ENCODE measurements at regions not wholly inside any gene's neighbourhood (a gene's known extent, or its start where the extent isn't known, plus 50 kb on each side); places are given as distances from the start of the nearest gene placed in this dataset.

DNA sequence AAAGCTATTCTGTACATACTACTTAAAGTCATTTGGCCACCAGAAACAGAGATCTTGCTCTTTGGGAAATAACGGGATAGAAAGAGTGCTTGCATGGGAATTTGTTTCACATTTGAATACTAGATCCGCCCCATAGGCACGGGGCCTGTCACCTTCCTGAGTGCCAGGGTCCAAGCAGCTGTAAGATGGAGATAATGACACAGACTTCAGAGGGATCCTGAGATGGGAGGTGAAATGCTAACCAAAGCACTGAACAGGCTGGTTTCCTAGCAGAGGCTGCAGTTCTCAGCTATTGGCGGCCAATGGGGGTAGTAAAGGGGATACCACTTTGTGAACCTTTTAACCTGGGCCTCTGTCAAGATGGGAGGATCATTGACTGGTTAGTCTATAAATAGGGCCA, 225.4 kb downstream of the IRF8 start:
- H3K36me3 ChIP-seq (ENCODE audit: control insufficient read depth in 2 of 2, extremely low read depth in 1 of 2, insufficient read depth in 2 of 2, low read length in 2 of 2) = no peaks in the 10 kb centered on the region
- H3K4me1 ChIP-seq (ENCODE audit: control insufficient read depth, extremely low read depth, insufficient read depth, low read length) = no peaks in the 10 kb centered on the region
- TF ChIP-seq, protein P1, sequence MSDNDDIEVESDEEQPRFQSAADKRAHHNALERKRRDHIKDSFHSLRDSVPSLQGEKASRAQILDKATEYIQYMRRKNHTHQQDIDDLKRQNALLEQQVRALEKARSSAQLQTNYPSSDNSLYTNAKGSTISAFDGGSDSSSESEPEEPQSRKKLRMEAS (IDR thresholded peaks at IDR 0.05; ENCODE audit: insufficient read depth, insufficient read length) = no peak
- TF ChIP-seq POLR2A (IDR thresholded peaks at IDR 0.05; ENCODE audit: low read depth, low read length) (no peak), GATA2 (IDR thresholded peaks at IDR 0.05; ENCODE audit: insufficient read depth, insufficient read length, low read depth, low read length) (no peak), MYC (IDR thresholded peaks at IDR 0.05; ENCODE audit: low read depth, low read length) (no peak), POLR2AphosphoS5 (IDR thresholded peaks at IDR 0.05; ENCODE audit: insufficient read depth, low read depth, low read length) (no peak)
- TF ChIP-seq, protein P2, sequence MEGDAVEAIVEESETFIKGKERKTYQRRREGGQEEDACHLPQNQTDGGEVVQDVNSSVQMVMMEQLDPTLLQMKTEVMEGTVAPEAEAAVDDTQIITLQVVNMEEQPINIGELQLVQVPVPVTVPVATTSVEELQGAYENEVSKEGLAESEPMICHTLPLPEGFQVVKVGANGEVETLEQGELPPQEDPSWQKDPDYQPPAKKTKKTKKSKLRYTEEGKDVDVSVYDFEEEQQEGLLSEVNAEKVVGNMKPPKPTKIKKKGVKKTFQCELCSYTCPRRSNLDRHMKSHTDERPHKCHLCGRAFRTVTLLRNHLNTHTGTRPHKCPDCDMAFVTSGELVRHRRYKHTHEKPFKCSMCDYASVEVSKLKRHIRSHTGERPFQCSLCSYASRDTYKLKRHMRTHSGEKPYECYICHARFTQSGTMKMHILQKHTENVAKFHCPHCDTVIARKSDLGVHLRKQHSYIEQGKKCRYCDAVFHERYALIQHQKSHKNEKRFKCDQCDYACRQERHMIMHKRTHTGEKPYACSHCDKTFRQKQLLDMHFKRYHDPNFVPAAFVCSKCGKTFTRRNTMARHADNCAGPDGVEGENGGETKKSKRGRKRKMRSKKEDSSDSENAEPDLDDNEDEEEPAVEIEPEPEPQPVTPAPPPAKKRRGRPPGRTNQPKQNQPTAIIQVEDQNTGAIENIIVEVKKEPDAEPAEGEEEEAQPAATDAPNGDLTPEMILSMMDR (IDR thresholded peaks at IDR 0.05; ENCODE audit: extremely low read depth in 1 of 2, insufficient read depth in 1 of 2, low read depth in 1 of 2, low read length in 2 of 2) = no peak
- no peak for FAIRE-seq
- H3K9me1 ChIP-seq (replicated peaks; ENCODE audit: control insufficient read depth, extremely low read depth, insufficient read depth, low read length) = no peaks in the 10 kb centered on the region
- CTCF ChIA-PET = no interaction called here
- no peaks in the 10 kb centered on the region for H3K79me2 ChIP-seq (ENCODE audit: control insufficient read depth, insufficient read depth, low read length)
- no peak overlapping the region for H3K9ac ChIP-seq (replicated peaks; ENCODE audit: extremely low read depth, insufficient read depth, low read length)
- H3K4me3 ChIP-seq (replicated peaks in 1 of 3; ENCODE audit: insufficient read depth in 1 of 3, low read depth in 1 of 3, low read length in 3 of 3) = no peak overlapping the region
- no peak overlapping the region for H3K4me2 ChIP-seq (ENCODE audit: insufficient read depth, low read length)
- intact Hi-C loops (cut with micrococcal nuclease) = no loop called here
- no peak overlapping the region for H2AFZ ChIP-seq (ENCODE audit: low read depth, low read length)
- no TSS peak for BruUV-seq (replicated peaks)
- H3K27ac ChIP-seq (ENCODE audit: insufficient read depth, low read depth, low read length) = no peak overlapping the region
- H4K20me1 ChIP-seq (replicated peaks; ENCODE audit: control insufficient read depth, extremely low read depth, insufficient read depth, low read length) = no peaks in the 10 kb centered on the region
- no peak for DNase-seq (ENCODE audit: low read depth, low spot score)
- POLR2A ChIA-PET = no interaction called here
- H3K9me3 ChIP-seq (replicated peaks; ENCODE audit: control insufficient read depth, insufficient read depth, low read length) = no peaks in the 10 kb centered on the region
- H3K27me3 ChIP-seq (ENCODE audit: control insufficient read depth in 2 of 2, insufficient read depth in 2 of 2, low read length in 2 of 2) = peaks cover 6 to 7% of the 10 kb centered on the region in 2 experiments
- dilution Hi-C loops (cut with MboI; ENCODE audit: extremely low pct_ligation_motif_present, low sequenced_read_pairs) = no loop called here

DNA sequence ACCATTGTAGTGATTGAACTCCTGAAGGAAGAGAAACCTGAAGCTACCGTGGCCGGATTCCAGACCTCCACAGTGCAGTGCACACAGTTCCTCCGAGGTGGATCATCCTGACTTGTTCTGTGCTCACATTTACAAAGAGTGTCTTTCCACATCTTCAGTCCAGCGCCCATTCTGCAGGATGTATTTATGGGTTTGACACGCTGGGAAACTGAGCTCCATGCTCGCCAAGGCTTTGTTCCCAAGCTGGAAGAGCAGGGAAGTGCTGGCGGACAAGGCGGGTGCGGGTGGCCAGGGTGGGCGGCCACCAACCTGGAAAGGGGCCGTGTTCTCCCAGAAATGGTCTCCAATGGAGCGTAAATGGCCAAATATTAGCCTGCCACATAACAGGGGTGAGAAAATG, 227.9 kb downstream of the IRF8 start:
- dilution Hi-C loops (cut with MboI; ENCODE audit: extremely low pct_ligation_motif_present, low sequenced_read_pairs) = no loop called here
- no peak overlapping the region for H3K9ac ChIP-seq (replicated peaks; ENCODE audit: extremely low read depth, insufficient read depth, low read length)
- no peaks in the 10 kb centered on the region for H3K9me1 ChIP-seq (replicated peaks; ENCODE audit: control insufficient read depth, extremely low read depth, insufficient read depth, low read length)
- no peak for FAIRE-seq
- no peak overlapping the region for H3K4me2 ChIP-seq (ENCODE audit: insufficient read depth, low read length)
- no peak overlapping the region for H3K4me3 ChIP-seq (replicated peaks in 1 of 3; ENCODE audit: insufficient read depth in 1 of 3, low read depth in 1 of 3, low read length in 3 of 3)
- peaks cover 2 to 4% of the 10 kb centered on the region in 2 experiments for H3K27me3 ChIP-seq (ENCODE audit: control insufficient read depth in 2 of 2, insufficient read depth in 2 of 2, low read length in 2 of 2)
- H3K36me3 ChIP-seq (ENCODE audit: control insufficient read depth in 2 of 2, extremely low read depth in 1 of 2, insufficient read depth in 2 of 2, low read length in 2 of 2) = no peaks in the 10 kb centered on the region
- CTCF ChIA-PET = no interaction called here
- POLR2A ChIA-PET = no interaction called here
- no peaks in the 10 kb centered on the region for H3K4me1 ChIP-seq (ENCODE audit: control insufficient read depth, extremely low read depth, insufficient read depth, low read length)
- TF ChIP-seq, protein P1 (IDR thresholded peaks at IDR 0.05; ENCODE audit: insufficient read depth, insufficient read length) = no peak
- TF ChIP-seq POLR2A (IDR thresholded peaks at IDR 0.05; ENCODE audit: low read depth, low read length) (no peak), POLR2AphosphoS5 (IDR thresholded peaks at IDR 0.05; ENCODE audit: insufficient read depth, low read depth, low read length) (no peak), FOS (IDR thresholded peaks at IDR 0.05; ENCODE audit: borderline replicate concordance, insufficient read depth, low read length) (no peak), EZH2 (IDR thresholded peaks at IDR 0.05; ENCODE audit: borderline replicate concordance, low read depth, low read length, severe bottlenecking) (no peak)
- TF ChIP-seq, protein P2 (IDR thresholded peaks at IDR 0.05; ENCODE audit: extremely low read depth in 1 of 2, insufficient read depth in 1 of 2, low read depth in 1 of 2, low read length in 2 of 2) = no peak
- no peak for DNase-seq (ENCODE audit: low read depth, low spot score)
- no peaks in the 10 kb centered on the region for H3K9me3 ChIP-seq (replicated peaks; ENCODE audit: control insufficient read depth, insufficient read depth, low read length)
- no peak overlapping the region for H3K27ac ChIP-seq (ENCODE audit: insufficient read depth, low read depth, low read length)
- H4K20me1 ChIP-seq (replicated peaks; ENCODE audit: control insufficient read depth, extremely low read depth, insufficient read depth, low read length) = no peaks in the 10 kb centered on the region
- intact Hi-C loops (cut with micrococcal nuclease) = no loop called here
- no TSS peak for BruUV-seq (replicated peaks)
- H3K79me2 ChIP-seq (ENCODE audit: control insufficient read depth, insufficient read depth, low read length) = no peaks in the 10 kb centered on the region
- H2AFZ ChIP-seq (ENCODE audit: low read depth, low read length) = no peak overlapping the region

Measured in endothelial cell of umbilical vein (primary cell).